Panc1 (cell line): ENCODE measurements at regions not wholly inside any gene's neighbourhood (a gene's known extent, or its start where the extent isn't known, plus 50 kb on each side); places are given as distances from the start of the nearest gene placed in this dataset.

Experiments used
- CTCF ChIP-seq: fragments of 450-650 bp; IDR thresholded peaks from 2 replicates; pipeline ENCODE4 v1.5.1; 2017; ENCODE audit warnings: mild to moderate bottlenecking
- POLR2AphosphoS5 ChIP-seq: IDR thresholded peaks from 2 replicates; pipeline ENCODE4 v1.6.1; 2012; ENCODE audit warnings: mild to moderate bottlenecking, low read depth, low read length, moderate library complexity

GRCh38 chr4:127558489-127559407 is 74.0 kb upstream of the INTU start:
- TF ChIP-seq CTCF (no peak), POLR2AphosphoS5 (no peak)
